Neural crest cell (in vitro differentiated cells): ENCODE measurements at regions not wholly inside any gene's neighbourhood (a gene's known extent, or its start where the extent isn't known, plus 50 kb on each side); places are given as distances from the start of the nearest gene placed in this dataset.

Experiments used
- DNase-seq: peaks from one replicate; pipeline ENCODE4 v3.0.0; 2021; ENCODE audit warnings: low read depth, mixed read lengths, low spot score
- H3K27ac Mint-ChIP-seq: one replicate; pipeline ENCODE4 v1.8.0; 2021; ENCODE audit warnings: mild to moderate bottlenecking, mixed read lengths; ENCODE audit not compliant: unreplicated experiment
- H3K27me3 Mint-ChIP-seq: 2 replicates; pipeline ENCODE4 v1.8.0; 2021; ENCODE audit warnings: low read depth, mild to moderate bottlenecking, mixed read lengths
- H3K36me3 Mint-ChIP-seq: 2 replicates; pipeline ENCODE4 v1.8.0; 2021; ENCODE audit warnings: low read depth, mild to moderate bottlenecking, mixed read lengths
- H3K4me1 Mint-ChIP-seq: 2 replicates; pipeline ENCODE4 v1.8.0; 2021; ENCODE audit warnings: mixed read lengths
- H3K4me3 Mint-ChIP-seq: one replicate; pipeline ENCODE4 v1.8.0; 2021; ENCODE audit warnings: mild to moderate bottlenecking, mixed read lengths
- H3K9me3 Mint-ChIP-seq: 2 replicates; pipeline ENCODE4 v1.8.0; 2021; ENCODE audit warnings: mixed read lengths
- CTCF ChIP-seq: fragments of 200-600 bp; sonication (generic); conservative IDR thresholded peaks from 2 replicates; pipeline ENCODE4 v1.5.0; 2021; ENCODE audit warnings: antibody characterized with exemption, mild to moderate bottlenecking

GRCh38 chr16:13314633-13315032 lies 413.2 kb downstream of the SHISA9 start:
- H3K36me3 Mint-ChIP-seq = no peaks in the 10 kb centered on the region
- no peak overlapping the region for H3K27ac Mint-ChIP-seq
- H3K9me3 Mint-ChIP-seq = peaks cover 2% of the 10 kb centered on the region
- peaks cover 5% of the 10 kb centered on the region for H3K27me3 Mint-ChIP-seq
- peaks cover 8% of the 10 kb centered on the region for H3K4me1 Mint-ChIP-seq
- no peak for TF ChIP-seq CTCF
- no peak overlapping the region for H3K4me3 Mint-ChIP-seq
- no peak for DNase-seq

DNA sequence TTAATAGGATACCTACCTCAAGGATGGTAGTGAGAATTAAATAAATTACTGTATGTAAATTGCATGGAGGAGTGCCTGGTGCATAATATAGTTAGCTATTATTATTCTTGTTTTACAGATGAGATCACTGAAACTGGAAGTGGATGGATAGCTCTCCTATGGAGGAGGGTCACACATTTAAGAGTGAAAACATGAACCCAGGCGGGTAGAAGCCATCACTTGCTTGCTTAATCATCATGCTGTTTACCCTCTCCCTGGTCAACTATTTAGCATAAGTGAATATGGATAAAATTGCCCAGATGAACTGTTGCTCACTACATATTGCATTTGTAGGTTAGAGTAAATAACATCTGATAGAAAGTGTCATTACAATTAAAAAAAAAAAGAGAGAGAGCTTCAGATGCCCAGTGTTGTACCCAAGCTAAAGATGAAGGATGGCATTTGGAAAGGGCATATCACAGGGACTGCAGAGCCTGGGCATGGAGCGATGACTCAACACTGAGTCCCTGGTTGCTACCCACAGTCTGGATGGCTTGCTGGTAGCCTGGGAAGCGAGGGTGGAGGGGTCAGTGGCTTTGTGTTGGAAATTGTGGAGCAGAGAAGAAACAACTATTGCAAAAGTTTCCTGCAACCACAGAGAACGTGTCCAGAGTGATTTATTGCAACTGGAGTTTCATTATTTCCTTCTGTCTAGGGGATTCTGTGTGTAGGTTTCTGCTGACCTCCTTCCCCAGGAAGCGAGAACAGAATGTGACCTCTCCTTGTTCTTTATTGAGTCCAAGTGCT lies 414.4 kb downstream of the SHISA9 start:
- Mint-ChIP-seq H3K27ac (no peak overlapping the region), H3K27me3 (peaks cover 5% of the 10 kb centered on the region), H3K9me3 (peaks cover 2% of the 10 kb centered on the region), H3K4me3 (no peak overlapping the region), H3K36me3 (no peaks in the 10 kb centered on the region), H3K4me1 (peaks cover 8% of the 10 kb centered on the region)
- TF ChIP-seq CTCF = no peak
- no peak for DNase-seq

DNA sequence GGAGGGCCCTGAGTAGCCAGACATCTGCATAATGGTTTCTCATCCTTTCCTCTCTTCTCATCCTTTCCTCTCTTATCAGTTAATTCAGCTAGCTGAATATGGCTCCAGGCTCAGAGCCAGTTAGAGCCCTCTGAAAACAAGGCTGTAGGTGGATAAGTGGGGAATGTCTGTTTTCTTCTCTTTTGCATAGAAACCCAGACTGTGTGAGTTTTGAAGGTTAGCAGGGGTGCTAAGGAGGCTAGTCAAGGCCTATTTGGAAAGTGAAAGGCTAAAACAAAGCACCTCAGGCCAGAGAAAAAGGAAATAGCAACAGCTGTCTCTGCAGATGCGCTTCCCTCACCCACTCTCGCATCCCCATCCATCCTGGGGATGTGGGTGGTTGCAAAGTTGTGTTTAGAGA lies 420.9 kb downstream of the SHISA9 start:
- H3K27me3 Mint-ChIP-seq = peaks cover 7% of the 10 kb centered on the region
- TF ChIP-seq CTCF = no peak
- peak overlapping the region; percentile 45 for H3K27ac Mint-ChIP-seq
- H3K4me3 Mint-ChIP-seq = no peak overlapping the region
- no peaks in the 10 kb centered on the region for H3K9me3 Mint-ChIP-seq
- no peak for DNase-seq
- H3K36me3 Mint-ChIP-seq = no peaks in the 10 kb centered on the region
- H3K4me1 Mint-ChIP-seq = no peaks in the 10 kb centered on the region

GRCh38 chr16:13324851-13325250 lies 423.5 kb downstream of the SHISA9 start:
- Mint-ChIP-seq H3K36me3 (no peaks in the 10 kb centered on the region), H3K4me1 (no peaks in the 10 kb centered on the region), H3K27ac (no peak overlapping the region), H3K4me3 (no peak overlapping the region), H3K9me3 (no peaks in the 10 kb centered on the region), H3K27me3 (peaks cover 2% of the 10 kb centered on the region)
- no peak for DNase-seq
- TF ChIP-seq CTCF = no peak

GRCh38 chr16:13325396-13325795 lies 424.0 kb downstream of the SHISA9 start:
- no peak for TF ChIP-seq CTCF
- no peaks in the 10 kb centered on the region for H3K36me3 Mint-ChIP-seq
- H3K27ac Mint-ChIP-seq = no peak overlapping the region
- H3K9me3 Mint-ChIP-seq = no peaks in the 10 kb centered on the region
- DNase-seq = no peak
- H3K4me1 Mint-ChIP-seq = no peaks in the 10 kb centered on the region
- H3K27me3 Mint-ChIP-seq = peaks cover 2% of the 10 kb centered on the region
- no peak overlapping the region for H3K4me3 Mint-ChIP-seq
